ENCODE measurements at regions not wholly inside any gene's neighbourhood (a gene's known extent, or its start where the extent isn't known, plus 50 kb on each side); places are given as distances from the start of the nearest gene placed in this dataset.

GRCh38 chr22:48551716-48552268 lies 1275.9 kb downstream of the BRD1 start:
- TF ChIP-seq POLR2AphosphoS5 (IDR thresholded peaks at IDR 0.05; ENCODE audit: low read depth, low read length) (no peak), TCF7L2 (IDR thresholded peaks at IDR 0.05; ENCODE audit: low read depth, low read length) (no peak), REST (IDR thresholded peaks at IDR 0.05; ENCODE audit: insufficient read depth in 1 of 2, low read depth in 2 of 2, low read length in 1 of 2) (no peak), SIN3A (IDR thresholded peaks at IDR 0.05; ENCODE audit: borderline replicate concordance, insufficient read depth, low read depth, low read length) (no peak), CTCF (IDR thresholded peaks at IDR 0.05) (no peak)
- in situ Hi-C loops (cut with HindIII; ENCODE audit: low pct_unique_long_range_greater_than_20kb, low sequenced_read_pairs) (no loop called here), intact Hi-C loops (cut with micrococcal nuclease; ENCODE audit: unreplicated experiment) (no loop called here)
- no peak overlapping the region for H3K4me3 ChIP-seq (ENCODE audit: low read depth in 2 of 2, low read length in 2 of 2)
- ATAC-seq: no peak
- no TSS peak for BruUV-seq (replicated peaks)
- H3K4me1 ChIP-seq (ENCODE audit: control insufficient read depth, insufficient read depth, low read length): no peaks in the 10 kb centered on the region
- no peak overlapping the region for H3K27ac ChIP-seq (ENCODE audit: low read length)
- CTCF ChIA-PET: no interaction called here
- H3K36me3 ChIP-seq (ENCODE audit: control insufficient read depth, insufficient read depth, low read length): no peaks in the 10 kb centered on the region
- no peak for DNase-seq (ENCODE audit: low read depth, low spot score)
- no peaks in the 10 kb centered on the region for H3K9me3 ChIP-seq (ENCODE audit: control insufficient read depth, insufficient read depth, low read depth, low read length)
- POLR2A ChIA-PET: no interaction called here
- no peaks in the 10 kb centered on the region; the same call in 1 of the 2 replicates for H3K27me3 ChIP-seq (ENCODE audit: control insufficient read depth, insufficient read depth, low read length)

- TF ChIP-seq REST (IDR thresholded peaks at IDR 0.05; ENCODE audit: insufficient read depth in 1 of 2, low read depth in 2 of 2, low read length in 1 of 2) (no peak), CTCF (IDR thresholded peaks at IDR 0.05) (no peak), SIN3A (IDR thresholded peaks at IDR 0.05; ENCODE audit: borderline replicate concordance, insufficient read depth, low read depth, low read length) (no peak), TCF7L2 (IDR thresholded peaks at IDR 0.05; ENCODE audit: low read depth, low read length) (no peak)
- intact Hi-C loops (cut with micrococcal nuclease; ENCODE audit: unreplicated experiment) (no loop called here), in situ Hi-C loops (cut with HindIII; ENCODE audit: low pct_unique_long_range_greater_than_20kb, low sequenced_read_pairs) (no loop called here)
- Histone ChIP-seq H3K36me3 (ENCODE audit: control insufficient read depth, insufficient read depth, low read length) (no peaks in the 10 kb centered on the region), H3K4me1 (ENCODE audit: control insufficient read depth, insufficient read depth, low read length) (no peaks in the 10 kb centered on the region), H3K27ac (ENCODE audit: low read length) (no peak overlapping the region), H3K27me3 (ENCODE audit: control insufficient read depth, insufficient read depth, low read length) (no peaks in the 10 kb centered on the region; the same call in 1 of the 2 replicates), H3K4me3 (ENCODE audit: low read depth in 2 of 2, low read length in 2 of 2) (no peak overlapping the region), H3K9me3 (ENCODE audit: control insufficient read depth, insufficient read depth, low read depth, low read length) (no peaks in the 10 kb centered on the region)
- ATAC-seq (no peak), DNase-seq (ENCODE audit: low read depth, low spot score) (no peak)
- BruUV-seq (replicated peaks): no TSS peak
- ChIA-PET POLR2A (no interaction called here), CTCF (no interaction called here)
Observed at GRCh38 chr22:48551061-48551460, 1276.6 kb downstream of the BRD1 start.

All from Panc1 (cell line).